PC-3 (cell line): ENCODE measurements at regions not wholly inside any gene's neighbourhood (a gene's known extent, or its start where the extent isn't known, plus 50 kb on each side); places are given as distances from the start of the nearest gene placed in this dataset.

Experiments
- ATAC-seq: fragments of 200-7000 bp; cut with Tn5 transposase; 2 replicates; pipeline ENCODE4 v1.9.1; 2020; ENCODE audit warnings: mild to moderate bottlenecking, moderate library complexity
- BruUV-seq: library from RNA; stranded (reverse); fragments of 400-500 nt; replicated peaks from 2 replicates; lab custom pipeline; 2021; lab: Mats Ljungman, UMichigan
- CTCF ChIA-PET: fragments of 300-600 bp; sonication (Branson Sonifier 250); formaldehyde crosslinking; loops from one replicate; lab custom pipeline; 2022; ENCODE audit warnings: antibody characterized with exemption; lab: Charles Lee
- POLR2A ChIA-PET: fragments of 300-600 bp; sonication (Branson Sonifier 250); formaldehyde crosslinking; loops from one replicate; lab custom pipeline; 2022; ENCODE audit warnings: antibody characterized with exemption; ENCODE audit not compliant: unreplicated experiment; lab: Charles Lee
- DNase-seq: peaks from one replicate; pipeline ENCODE4 v3.0.0-alpha.2; 2015
- H2AFZ ChIP-seq: fragments of 300-600 bp; sonication (generic); 2 replicates; pipeline ENCODE4 v1.6.0; 2016; ENCODE audit warnings: antibody characterized with exemption, low read length
- H3F3A ChIP-seq: fragments of 300-600 bp; sonication (generic); one replicate; pipeline ENCODE4 v1.6.0; 2017; ENCODE audit warnings: antibody characterized with exemption, low read length, control low read depth, mild to moderate bottlenecking; ENCODE audit not compliant: unreplicated experiment
- H3K27ac ChIP-seq: fragments of 300-600 bp; sonication (generic); 2 replicates; pipeline ENCODE4 v1.5.1; 2016; ENCODE audit warnings: mild to moderate bottlenecking, low read length
- H3K27me3 ChIP-seq: fragments of 300-600 bp; sonication (generic); 2 replicates; pipeline ENCODE4 v1.6.1; 2016; ENCODE audit warnings: low read length, mixed read lengths
- H3K36me3 ChIP-seq: fragments of 300-600 bp; sonication (generic); 2 replicates; pipeline ENCODE4 v1.6.1; 2016; ENCODE audit warnings: low read depth, mixed run types, low read length, mixed read lengths
- H3K4me1 ChIP-seq: fragments of 300-600 bp; sonication (generic); 2 replicates; pipeline ENCODE4 v1.5.1; 2016; ENCODE audit warnings: low read length; ENCODE audit not compliant: insufficient read depth
- H3K4me2 ChIP-seq: fragments of 300-600 bp; sonication (generic); 2 replicates; pipeline ENCODE4 v1.6.0; 2016; ENCODE audit warnings: low read length
- H3K4me3 ChIP-seq: fragments of 300-600 bp; sonication (generic); 2 replicates; pipeline ENCODE4 v1.5.1; 2016; ENCODE audit warnings: mild to moderate bottlenecking, low read length, mixed read lengths
- H3K79me2 ChIP-seq: fragments of 300-600 bp; sonication (generic); 2 replicates; pipeline ENCODE4 v1.6.1; 2017; ENCODE audit warnings: low read length, mixed read lengths
- H3K9ac ChIP-seq: fragments of 300-600 bp; sonication (generic); 2 replicates; pipeline ENCODE4 v1.6.0; 2016; ENCODE audit warnings: mild to moderate bottlenecking, low read length
- H3K9me2 ChIP-seq: fragments of 300-600 bp; sonication (generic); replicated peaks from 2 replicates; pipeline ENCODE4 v1.6.1; 2016; ENCODE audit warnings: mixed run types, low read length, mixed read lengths
- H3K9me3 ChIP-seq: fragments of 300-600 bp; sonication (generic); 2 replicates; pipeline ENCODE4 v1.6.1; 2016; ENCODE audit warnings: low read length, mixed read lengths
- H4K20me1 ChIP-seq: fragments of 300-600 bp; sonication (generic); 2 replicates; pipeline ENCODE4 v1.6.1; 2016; ENCODE audit warnings: low read length, mixed read lengths
- CTCF ChIP-seq: fragments of 300-600 bp; sonication (generic); conservative IDR thresholded peaks from 2 replicates; pipeline ENCODE4 v1.5.1; 2017; ENCODE audit warnings: antibody characterized with exemption, low read depth, mild to moderate bottlenecking, low read length
- EZH2 ChIP-seq: fragments of 300-600 bp; sonication (generic); IDR thresholded peaks from one replicate; pipeline ENCODE4 v1.6.1; 2017; ENCODE audit warnings: antibody characterized with exemption, mild to moderate bottlenecking, low read length; ENCODE audit not compliant: unreplicated experiment
- EZH2phosphoT487 ChIP-seq: fragments of 300-600 bp; sonication (generic); IDR thresholded peaks from 2 replicates; pipeline ENCODE4 v1.6.1; 2018; ENCODE audit warnings: mild to moderate bottlenecking, antibody characterized with exemption, low read length, borderline replicate concordance
- intact Hi-C: fragments of 100-400 bp; cut with micrococcal nuclease; formaldehyde crosslinking; loops from 2 replicates; pipeline ENCODE4 v1.9.0; 2023

DNA sequence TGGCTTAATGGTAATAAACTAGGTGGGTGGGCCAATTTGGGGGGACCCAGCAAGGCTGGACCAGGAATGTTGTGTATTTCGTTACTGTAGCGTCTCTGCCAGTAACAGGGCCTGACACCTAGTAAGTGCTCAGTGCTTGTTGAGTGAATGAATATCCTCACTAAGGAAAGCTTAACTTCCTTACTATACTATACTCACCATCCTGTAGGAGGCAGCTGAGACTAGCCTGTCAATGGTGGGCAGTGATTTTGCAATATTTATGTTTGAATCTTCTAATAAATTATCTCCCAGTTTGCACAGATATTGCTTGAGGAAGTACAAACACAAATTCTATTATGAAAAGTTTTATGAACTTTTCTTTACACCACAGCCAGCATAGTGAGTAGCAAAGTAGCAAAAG is 370.7 kb upstream of the SYT4 start:
- Histone ChIP-seq H3K4me1 (no peaks in the 10 kb centered on the region), H3K9ac (no peak overlapping the region), H3K27ac (no peak overlapping the region), H3K79me2 (no peaks in the 10 kb centered on the region), H3K9me3 (no peaks in the 10 kb centered on the region), H3K4me2 (no peak overlapping the region), H3F3A (no peaks in the 10 kb centered on the region), H4K20me1 (no peaks in the 10 kb centered on the region), H3K27me3 (no peaks in the 10 kb centered on the region), H3K4me3 (no peak overlapping the region), H3K36me3 (no peaks in the 10 kb centered on the region), H2AFZ (no peak overlapping the region), H3K9me2 (no peaks in the 10 kb centered on the region)
- DNase-seq (peak; percentile 1), ATAC-seq (no peak)
- intact Hi-C loops, result no loop called here
- ChIA-PET POLR2A (no interaction called here), CTCF (no interaction called here)
- TF ChIP-seq EZH2 (no peak), EZH2phosphoT487 (no peak), CTCF (no peak; the same call in 1 of the 2 replicates)
- no TSS peak for BruUV-seq

DNA sequence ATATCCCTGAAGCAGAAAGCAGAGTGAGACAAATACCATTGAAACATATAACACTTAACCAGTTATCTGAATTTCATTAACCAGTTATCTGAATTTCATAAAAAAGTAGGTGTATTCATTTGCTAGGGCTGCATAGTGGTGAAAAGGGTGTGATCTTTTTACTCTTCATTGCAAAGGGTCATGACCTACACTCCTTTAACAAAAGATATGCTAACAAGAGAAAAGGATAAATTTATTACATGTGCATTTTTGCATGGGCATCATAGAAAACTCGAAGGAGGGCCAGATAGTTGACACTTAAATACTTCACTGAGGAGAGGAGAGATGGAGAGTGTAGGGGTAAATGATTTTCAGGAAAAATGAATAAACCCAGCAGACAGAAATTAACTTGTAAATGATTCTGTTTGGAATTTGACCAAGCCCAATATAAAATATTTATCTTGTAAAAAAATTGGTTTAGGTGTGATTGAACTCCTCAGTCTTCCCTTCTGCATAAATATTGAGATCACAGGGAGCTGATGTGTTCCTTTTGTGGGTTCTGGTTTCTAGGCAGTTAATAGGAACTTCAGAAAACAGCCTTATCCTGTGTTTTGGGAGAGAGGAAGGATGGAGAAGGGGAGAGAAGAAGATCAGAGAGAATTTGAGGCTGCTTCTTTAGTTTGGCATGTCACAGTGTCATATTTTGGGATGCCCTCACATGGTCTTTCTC is 372.5 kb upstream of the SYT4 start:
- Histone ChIP-seq H3K9me2 (no peaks in the 10 kb centered on the region), H3K36me3 (no peaks in the 10 kb centered on the region), H3K4me3 (no peak overlapping the region), H3K4me1 (no peaks in the 10 kb centered on the region), H3K9me3 (no peaks in the 10 kb centered on the region), H3K79me2 (no peaks in the 10 kb centered on the region), H3F3A (no peaks in the 10 kb centered on the region), H2AFZ (no peak overlapping the region), H3K4me2 (no peak overlapping the region), H3K9ac (no peak overlapping the region), H4K20me1 (no peaks in the 10 kb centered on the region), H3K27ac (no peak overlapping the region), H3K27me3 (no peaks in the 10 kb centered on the region)
- intact Hi-C loops, result no loop called here
- no peak for DNase-seq
- POLR2A ChIA-PET, result no interaction called here
- no TSS peak for BruUV-seq
- TF ChIP-seq EZH2, result no peak
- no peak for TF ChIP-seq EZH2phosphoT487
- TF ChIP-seq CTCF, result no peak
- ATAC-seq, result no peak
- CTCF ChIA-PET, result interaction anchor here (0.5 kb wide), 1 partner anchor 312 kb away, joined by 3 read pairs; no protein-coding TSS in a partner anchor

GRCh38 chr18:43650426-43650825 is 373.1 kb upstream of the SYT4 start:
- Histone ChIP-seq H3K27me3 (no peaks in the 10 kb centered on the region), H3K79me2 (no peaks in the 10 kb centered on the region), H3K4me3 (no peak overlapping the region), H3K4me1 (no peaks in the 10 kb centered on the region), H3K9me3 (no peaks in the 10 kb centered on the region), H3K27ac (no peak overlapping the region), H3F3A (no peaks in the 10 kb centered on the region), H3K36me3 (no peaks in the 10 kb centered on the region), H2AFZ (no peak overlapping the region), H3K9me2 (no peaks in the 10 kb centered on the region), H3K4me2 (no peak overlapping the region), H4K20me1 (no peaks in the 10 kb centered on the region), H3K9ac (no peak overlapping the region)
- ATAC-seq (no peak), DNase-seq (no peak)
- TF ChIP-seq EZH2phosphoT487 (no peak), CTCF (no peak), EZH2 (no peak)
- POLR2A ChIA-PET, result no interaction called here
- no TSS peak for BruUV-seq
- CTCF ChIA-PET, result no interaction called here
- intact Hi-C loops, result no loop called here
